ENCODE measurements at regions not wholly inside any gene's neighbourhood (a gene's known extent, or its start where the extent isn't known, plus 50 kb on each side); places are given as distances from the start of the nearest gene placed in this dataset.

DNA sequence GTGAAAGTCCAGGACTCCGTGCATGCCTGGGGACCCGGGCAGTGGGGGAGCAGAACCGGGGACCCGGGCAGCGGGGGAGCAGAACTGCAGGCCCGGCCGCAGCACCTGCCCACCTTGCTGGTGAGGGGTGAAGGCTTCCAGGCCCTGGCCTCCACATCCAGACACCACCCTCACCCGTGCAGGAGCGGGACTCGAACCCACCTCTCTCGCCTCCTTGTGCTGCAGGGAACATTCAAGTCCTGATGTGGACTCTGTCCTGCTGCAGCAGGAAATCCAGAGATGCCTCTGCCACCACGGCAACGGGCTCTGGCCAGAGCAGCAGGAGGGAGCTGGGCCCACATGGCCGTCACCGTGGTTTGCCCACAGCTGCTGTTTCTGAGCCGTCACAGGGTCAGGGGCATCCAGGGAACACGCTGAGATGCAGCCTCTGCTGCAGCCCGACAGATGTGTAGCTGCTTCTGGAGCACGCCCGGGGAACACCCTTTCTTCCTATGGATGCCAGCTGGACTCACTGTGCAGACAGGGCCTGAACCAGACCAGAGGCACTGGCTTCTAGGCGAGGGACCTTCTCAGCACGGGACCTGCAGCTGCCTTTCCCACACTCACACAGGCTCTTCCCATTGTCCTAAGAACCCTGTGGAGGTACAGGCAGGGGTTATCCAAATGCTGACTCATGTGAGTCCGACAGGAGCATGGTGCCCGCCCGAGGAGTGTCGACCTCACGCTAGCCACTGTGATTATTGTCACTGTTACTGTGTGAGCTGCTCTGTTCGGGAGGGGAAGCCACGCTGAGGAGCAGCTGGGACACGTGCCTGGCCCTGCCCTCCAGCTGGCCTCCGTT is 89.2 kb upstream of the CTDP1 start:
- TF ChIP-seq, protein P1, sequence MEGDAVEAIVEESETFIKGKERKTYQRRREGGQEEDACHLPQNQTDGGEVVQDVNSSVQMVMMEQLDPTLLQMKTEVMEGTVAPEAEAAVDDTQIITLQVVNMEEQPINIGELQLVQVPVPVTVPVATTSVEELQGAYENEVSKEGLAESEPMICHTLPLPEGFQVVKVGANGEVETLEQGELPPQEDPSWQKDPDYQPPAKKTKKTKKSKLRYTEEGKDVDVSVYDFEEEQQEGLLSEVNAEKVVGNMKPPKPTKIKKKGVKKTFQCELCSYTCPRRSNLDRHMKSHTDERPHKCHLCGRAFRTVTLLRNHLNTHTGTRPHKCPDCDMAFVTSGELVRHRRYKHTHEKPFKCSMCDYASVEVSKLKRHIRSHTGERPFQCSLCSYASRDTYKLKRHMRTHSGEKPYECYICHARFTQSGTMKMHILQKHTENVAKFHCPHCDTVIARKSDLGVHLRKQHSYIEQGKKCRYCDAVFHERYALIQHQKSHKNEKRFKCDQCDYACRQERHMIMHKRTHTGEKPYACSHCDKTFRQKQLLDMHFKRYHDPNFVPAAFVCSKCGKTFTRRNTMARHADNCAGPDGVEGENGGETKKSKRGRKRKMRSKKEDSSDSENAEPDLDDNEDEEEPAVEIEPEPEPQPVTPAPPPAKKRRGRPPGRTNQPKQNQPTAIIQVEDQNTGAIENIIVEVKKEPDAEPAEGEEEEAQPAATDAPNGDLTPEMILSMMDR (IDR thresholded peaks at IDR 0.05): no peak
- TF ChIP-seq POLR2A (IDR thresholded peaks at IDR 0.05) (no peak), POLR2AphosphoS5 (IDR thresholded peaks at IDR 0.05) (no peak)

Data from breast epithelium (tissue), 3 donors.